SK-N-SH (cell line): ENCODE measurements at regions not wholly inside any gene's neighbourhood (a gene's known extent, or its start where the extent isn't known, plus 50 kb on each side); places are given as distances from the start of the nearest gene placed in this dataset.

Experiments used
- CTCF ChIP-seq: fragments of 200-600 bp; sonication (generic); IDR thresholded peaks from 2 replicates; pipeline ENCODE4 v1.6.1; 2017; ENCODE audit warnings: antibody characterized with exemption, mild to moderate bottlenecking, moderate library complexity
- FOXJ3 ChIP-seq: sonication (generic); formaldehyde crosslinking; IDR thresholded peaks from 2 replicates; pipeline ENCODE4 v1.5.1; 2020; ENCODE audit warnings: mild to moderate bottlenecking, missing genetic modification reagents
- TCF12 ChIP-seq: IDR thresholded peaks from 2 replicates; pipeline ENCODE4 v1.4.0; 2012

DNA sequence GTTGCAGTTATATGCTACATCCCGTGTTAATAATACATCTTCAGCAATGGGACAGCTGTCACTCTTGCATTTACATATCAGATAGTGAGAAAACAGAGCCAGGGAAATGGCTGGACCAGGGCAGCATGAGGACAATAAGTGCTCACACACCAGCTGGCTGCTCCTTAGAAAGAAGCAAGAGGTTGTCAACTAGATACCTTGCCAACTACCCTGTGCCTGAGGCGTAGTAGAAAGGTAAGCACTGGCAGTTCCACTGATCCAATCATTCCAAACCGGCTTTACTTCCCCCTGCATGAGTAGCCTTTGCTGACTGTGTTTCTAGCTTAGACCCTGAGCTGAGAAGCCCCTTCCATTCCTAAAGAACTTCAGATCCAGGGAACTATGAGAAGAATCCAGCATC lies 52.2 kb upstream of the FGF13 start:
- TF ChIP-seq CTCF (no peak), TCF12 (no peak), FOXJ3 (CRISPR knock-in tag) (no peak)
